PC-9 (cell line): ENCODE measurements at regions not wholly inside any gene's neighbourhood (a gene's known extent, or its start where the extent isn't known, plus 50 kb on each side); places are given as distances from the start of the nearest gene placed in this dataset.

Experiments
- BruUV-seq: library from RNA; stranded (reverse); fragments of 400-500 nt; replicated peaks from 2 replicates; lab custom pipeline; 2021; lab: Mats Ljungman, UMichigan
- CTCF ChIA-PET: fragments of 300-600 bp; sonication (Branson Sonifier 250); formaldehyde crosslinking; loops from one replicate; lab custom pipeline; 2022; ENCODE audit warnings: antibody characterized with exemption; lab: Charles Lee
- POLR2A ChIA-PET: fragments of 300-600 bp; sonication (Branson Sonifier 250); formaldehyde crosslinking; loops from one replicate; lab custom pipeline; 2022; ENCODE audit warnings: antibody characterized with exemption; ENCODE audit not compliant: unreplicated experiment; lab: Charles Lee
- DNase-seq, 2 experiments: peaks; one replicate each; pipeline versions ENCODE4 v3.0.0 to v3.0.0-alpha.2; 2015 to 2022; ENCODE audit warnings: mixed read lengths in 1 of 2
- H2AFZ ChIP-seq: fragments of 200-600 bp; sonication (generic); 2 replicates; pipeline ENCODE4 v1.8.1; 2017; ENCODE audit warnings: antibody characterized with exemption
- H3F3A ChIP-seq: fragments of 200-600 bp; sonication (generic); 2 replicates; pipeline ENCODE4 v1.8.1; 2017; ENCODE audit warnings: antibody characterized with exemption, mild to moderate bottlenecking, low read depth; ENCODE audit not compliant: insufficient read depth
- H3K27ac ChIP-seq: fragments of 200-600 bp; sonication (generic); 2 replicates; pipeline ENCODE4 v1.6.1; 2016; ENCODE audit warnings: mixed run types
- H3K27me3 ChIP-seq: fragments of 200-600 bp; sonication (generic); 2 replicates; pipeline ENCODE4 v1.6.1; 2016; ENCODE audit warnings: low read depth, mixed run types; ENCODE audit not compliant: insufficient read depth
- H3K36me3 ChIP-seq: fragments of 200-600 bp; sonication (generic); 2 replicates; pipeline ENCODE4 v1.6.1; 2016; ENCODE audit warnings: low read depth, mixed run types
- H3K4me1 ChIP-seq: fragments of 200-600 bp; sonication (generic); replicated peaks from 2 replicates; pipeline ENCODE4 v1.6.1; 2016; ENCODE audit warnings: mixed run types; ENCODE audit not compliant: insufficient read depth
- H3K4me2 ChIP-seq: fragments of 200-600 bp; sonication (generic); 2 replicates; pipeline ENCODE4 v1.6.1; 2017; ENCODE audit warnings: mixed run types
- H3K4me3 ChIP-seq: fragments of 200-600 bp; sonication (generic); 2 replicates; pipeline ENCODE4 v1.6.1; 2016; ENCODE audit warnings: mixed run types
- H3K79me2 ChIP-seq: fragments of 200-600 bp; sonication (generic); 2 replicates; pipeline ENCODE4 v1.6.1; 2017; ENCODE audit warnings: low read depth, mixed run types
- H3K9me2 ChIP-seq: fragments of 200-600 bp; sonication (generic); 2 replicates; pipeline ENCODE4 v1.8.1; 2017; ENCODE audit warnings: mild to moderate bottlenecking; ENCODE audit not compliant: insufficient read depth
- H3K9me3 ChIP-seq: fragments of 200-600 bp; sonication (generic); 2 replicates; pipeline ENCODE4 v1.8.1; 2016; ENCODE audit warnings: low read depth; ENCODE audit not compliant: insufficient read depth
- H4K20me1 ChIP-seq: fragments of 200-600 bp; sonication (generic); 2 replicates; pipeline ENCODE4 v1.8.1; 2017; ENCODE audit not compliant: insufficient read depth
- EZH2 ChIP-seq: fragments of 200-600 bp; sonication (generic); IDR thresholded peaks from 2 replicates; pipeline ENCODE4 v1.8.0; 2017; ENCODE audit warnings: antibody characterized with exemption, low read depth
- intact Hi-C: fragments of 100-400 bp; cut with micrococcal nuclease; formaldehyde crosslinking; loops from one replicate; pipeline ENCODE4 v1.10.0; 2022; ENCODE audit not compliant: unreplicated experiment
- TF ChIP-seq, protein P1 (sequence below): fragments of 200-600 bp; sonication (generic); conservative IDR thresholded peaks from 2 replicates; pipeline ENCODE4 v1.6.1; 2017; ENCODE audit warnings: mixed run types, antibody characterized with exemption, mild to moderate bottlenecking, moderate library complexity

DNA sequence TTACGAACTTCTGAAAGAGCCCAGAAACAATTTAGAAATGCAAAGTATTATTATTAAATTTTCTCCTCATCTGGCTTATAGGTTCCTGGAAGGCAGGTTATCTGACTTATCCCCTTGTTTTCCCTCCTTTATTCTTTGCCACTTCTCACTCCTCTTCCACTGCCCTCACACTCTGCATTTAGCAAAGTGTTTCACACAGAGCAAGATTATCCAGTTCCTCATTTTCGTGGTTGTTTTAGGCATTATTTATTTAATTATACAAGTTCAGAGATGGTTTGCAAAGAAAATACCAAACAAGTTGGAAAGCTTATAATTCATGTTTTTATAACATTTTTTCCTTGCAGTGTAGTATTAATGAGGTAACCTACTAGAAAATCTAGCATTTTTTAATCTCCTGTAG, 544.9 kb downstream of the NSUN3 start:
- no peaks in the 10 kb centered on the region; the same call in 1 of the 2 replicates for H3K9me2 ChIP-seq
- H3F3A ChIP-seq: no peaks in the 10 kb centered on the region
- no peaks in the 10 kb centered on the region for H3K4me1 ChIP-seq
- H3K4me3 ChIP-seq: no peak overlapping the region
- H2AFZ ChIP-seq: no peak overlapping the region
- no peaks in the 10 kb centered on the region for H3K27me3 ChIP-seq
- H3K9me3 ChIP-seq: no peaks in the 10 kb centered on the region
- POLR2A ChIA-PET: no interaction called here
- H4K20me1 ChIP-seq: no peaks in the 10 kb centered on the region
- no peak overlapping the region for H3K27ac ChIP-seq
- CTCF ChIA-PET: no interaction called here
- H3K36me3 ChIP-seq: no peaks in the 10 kb centered on the region
- H3K4me2 ChIP-seq: no peak overlapping the region
- H3K79me2 ChIP-seq: no peaks in the 10 kb centered on the region
- intact Hi-C loops: no loop called here
- no TSS peak for BruUV-seq
- TF ChIP-seq, protein P1, sequence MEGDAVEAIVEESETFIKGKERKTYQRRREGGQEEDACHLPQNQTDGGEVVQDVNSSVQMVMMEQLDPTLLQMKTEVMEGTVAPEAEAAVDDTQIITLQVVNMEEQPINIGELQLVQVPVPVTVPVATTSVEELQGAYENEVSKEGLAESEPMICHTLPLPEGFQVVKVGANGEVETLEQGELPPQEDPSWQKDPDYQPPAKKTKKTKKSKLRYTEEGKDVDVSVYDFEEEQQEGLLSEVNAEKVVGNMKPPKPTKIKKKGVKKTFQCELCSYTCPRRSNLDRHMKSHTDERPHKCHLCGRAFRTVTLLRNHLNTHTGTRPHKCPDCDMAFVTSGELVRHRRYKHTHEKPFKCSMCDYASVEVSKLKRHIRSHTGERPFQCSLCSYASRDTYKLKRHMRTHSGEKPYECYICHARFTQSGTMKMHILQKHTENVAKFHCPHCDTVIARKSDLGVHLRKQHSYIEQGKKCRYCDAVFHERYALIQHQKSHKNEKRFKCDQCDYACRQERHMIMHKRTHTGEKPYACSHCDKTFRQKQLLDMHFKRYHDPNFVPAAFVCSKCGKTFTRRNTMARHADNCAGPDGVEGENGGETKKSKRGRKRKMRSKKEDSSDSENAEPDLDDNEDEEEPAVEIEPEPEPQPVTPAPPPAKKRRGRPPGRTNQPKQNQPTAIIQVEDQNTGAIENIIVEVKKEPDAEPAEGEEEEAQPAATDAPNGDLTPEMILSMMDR: no peak
- no peak for TF ChIP-seq EZH2
- no peak for DNase-seq

DNA sequence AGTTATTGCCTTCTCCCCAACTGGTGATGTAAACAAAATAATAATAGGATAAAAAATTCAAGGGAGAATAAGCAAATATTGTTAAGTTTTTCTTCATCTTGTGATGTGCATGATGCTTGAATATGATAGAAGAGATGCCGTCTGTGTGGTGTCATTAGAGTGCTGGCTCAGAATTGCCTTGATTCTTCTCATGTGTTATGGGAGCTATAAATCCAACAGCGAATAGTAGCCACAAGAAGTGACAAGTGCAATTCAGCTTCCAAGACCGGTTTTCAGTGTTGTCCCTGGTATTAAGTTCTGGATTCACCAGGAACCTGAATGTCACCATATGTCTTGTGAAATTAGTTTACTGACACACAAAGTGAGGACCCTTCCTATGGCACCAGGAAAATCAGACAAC, 547.0 kb downstream of the NSUN3 start:
- H3K9me3 ChIP-seq: no peaks in the 10 kb centered on the region
- no peaks in the 10 kb centered on the region for H3K79me2 ChIP-seq
- no peak overlapping the region for H3K4me3 ChIP-seq
- no peak for TF ChIP-seq EZH2
- TF ChIP-seq, protein P1: no peak
- ChIA-PET CTCF (no interaction called here), POLR2A (no interaction called here)
- no peaks in the 10 kb centered on the region for H3K4me1 ChIP-seq
- no peaks in the 10 kb centered on the region for H3K36me3 ChIP-seq
- no peaks in the 10 kb centered on the region for H3F3A ChIP-seq
- no peak overlapping the region for H3K4me2 ChIP-seq
- H3K9me2 ChIP-seq: no peaks in the 10 kb centered on the region; the same call in 1 of the 2 replicates
- no peaks in the 10 kb centered on the region for H4K20me1 ChIP-seq
- DNase-seq: no peak
- no TSS peak for BruUV-seq
- H2AFZ ChIP-seq: no peak overlapping the region
- intact Hi-C loops: no loop called here
- no peak overlapping the region for H3K27ac ChIP-seq
- no peaks in the 10 kb centered on the region for H3K27me3 ChIP-seq

DNA sequence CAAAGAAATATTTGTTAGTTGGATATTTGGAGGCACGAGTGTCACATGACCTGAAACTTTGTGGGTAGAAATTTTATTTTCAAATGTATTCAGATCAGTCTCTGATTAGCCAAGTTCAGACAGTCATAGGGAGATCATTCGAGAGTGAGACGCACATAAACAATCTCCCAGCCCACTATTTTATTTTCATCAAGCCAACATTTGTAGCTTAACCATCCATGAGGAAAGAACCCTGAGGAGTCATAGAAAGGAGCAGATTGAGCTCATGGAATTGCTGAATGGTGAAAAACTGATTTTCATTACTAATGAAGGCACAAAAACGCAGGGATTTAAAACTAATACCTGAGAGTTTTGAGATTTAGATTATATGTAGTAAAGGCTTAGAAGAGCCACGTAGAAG, 548.7 kb downstream of the NSUN3 start:
- no peaks in the 10 kb centered on the region for H3K9me3 ChIP-seq
- H3K27ac ChIP-seq: no peak overlapping the region
- BruUV-seq: no TSS peak
- POLR2A ChIA-PET: no interaction called here
- intact Hi-C loops: no loop called here
- DNase-seq: no peak
- no peak overlapping the region for H3K4me3 ChIP-seq
- no peaks in the 10 kb centered on the region for H3K79me2 ChIP-seq
- H3K36me3 ChIP-seq: no peaks in the 10 kb centered on the region
- no peaks in the 10 kb centered on the region for H3K4me1 ChIP-seq
- no peaks in the 10 kb centered on the region; the same call in 1 of the 2 replicates for H3K9me2 ChIP-seq
- H4K20me1 ChIP-seq: no peaks in the 10 kb centered on the region
- H3K27me3 ChIP-seq: no peaks in the 10 kb centered on the region
- H3F3A ChIP-seq: no peaks in the 10 kb centered on the region
- CTCF ChIA-PET: no interaction called here
- H3K4me2 ChIP-seq: no peak overlapping the region
- TF ChIP-seq EZH2: no peak
- TF ChIP-seq, protein P1: no peak
- no peak overlapping the region for H2AFZ ChIP-seq
